NCI-H2107 treated with DMSO at 0.1 percent for 48 hours (cell line): ENCODE measurements at regions not wholly inside any gene's neighbourhood (a gene's known extent, or its start where the extent isn't known, plus 50 kb on each side); places are given as distances from the start of the nearest gene placed in this dataset.
"Not testable (repeated sequence)": the region's sequence is repeated elsewhere in the genome, so short reads cannot be mapped to it uniquely, and the experiment has no call there.

Experiments
- DNase-seq: peaks from one replicate; lab custom pipeline; 2025; ENCODE audit not compliant: unreplicated experiment; lab: John Stamatoyannopoulos, UW

GRCh38 chr1:209080170-209080781 is 503.2 kb upstream of the CAMK1G start:
- no peak for DNase-seq

- DNase-seq = no peak
These were observed 496.9 kb upstream of the CAMK1G start for GRCh38 chr1:209086486-209087192.

- no peak for DNase-seq
These were observed 489.1 kb upstream of the CAMK1G start for GRCh38 chr1:209094384-209094783.

- no peak for DNase-seq
These were observed 487.6 kb upstream of the CAMK1G start for GRCh38 chr1:209095627-209096595.

GRCh38 chr1:209100460-209100859 is 483.1 kb upstream of the CAMK1G start:
- DNase-seq = no peak

- no peak for DNase-seq
These were observed 482.4 kb upstream of the CAMK1G start for GRCh38 chr1:209101106-209101505.

- peak; percentile 22 for DNase-seq
These were observed 481.4 kb upstream of the CAMK1G start for GRCh38 chr1:209102120-209102519.

- no peak for DNase-seq
These were observed 481.0 kb upstream of the CAMK1G start for GRCh38 chr1:209102531-209102930.

- peak; percentile 77 for DNase-seq
These were observed 480.4 kb upstream of the CAMK1G start for GRCh38 chr1:209103092-209103491.

- no peak for DNase-seq
These were observed 478.9 kb upstream of the CAMK1G start for GRCh38 chr1:209104646-209105045.

GRCh38 chr1:209105701-209106100 is 477.8 kb upstream of the CAMK1G start:
- no peak for DNase-seq

- peak; percentile 86 for DNase-seq
These were observed 477.2 kb upstream of the CAMK1G start for GRCh38 chr1:209106237-209106741.

GRCh38 chr1:209106861-209107260 is 476.7 kb upstream of the CAMK1G start:
- no peak for DNase-seq

- no peak for DNase-seq
These were observed 476.0 kb upstream of the CAMK1G start for GRCh38 chr1:209107535-209107934.

- no peak for DNase-seq
These were observed 474.3 kb upstream of the CAMK1G start for GRCh38 chr1:209109001-209109785.

- DNase-seq = no peak
These were observed 470.0 kb upstream of the CAMK1G start for GRCh38 chr1:209113521-209113920.

GRCh38 chr1:209116705-209117104 is 466.8 kb upstream of the CAMK1G start:
- DNase-seq = no peak

- no peak for DNase-seq
These were observed 459.9 kb upstream of the CAMK1G start for GRCh38 chr1:209123601-209124000.

- not testable (repeated sequence) for DNase-seq
These were observed 454.4 kb upstream of the CAMK1G start for GRCh38 chr1:209129091-209129490.

GRCh38 chr1:209130886-209131285 is 452.6 kb upstream of the CAMK1G start:
- DNase-seq = no peak
